Mucosa of stomach (tissue), 1 donor: ENCODE measurements at regions not wholly inside any gene's neighbourhood (a gene's known extent, or its start where the extent isn't known, plus 50 kb on each side); places are given as distances from the start of the nearest gene placed in this dataset.

ENCODE experiments used
- H3K27me3 ChIP-seq: one replicate; pipeline ENCODE4 v1.7.0; 2013; ENCODE audit warnings: mild to moderate bottlenecking, low read length; ENCODE audit not compliant: control insufficient read depth, insufficient read depth
- H3K36me3 ChIP-seq: one replicate; pipeline ENCODE4 v1.7.0; 2013; ENCODE audit warnings: low read length; ENCODE audit not compliant: control insufficient read depth, insufficient read depth
- H3K4me1 ChIP-seq: one replicate; pipeline ENCODE4 v1.7.0; 2013; ENCODE audit warnings: mild to moderate bottlenecking, low read length; ENCODE audit not compliant: control insufficient read depth, insufficient read depth
- H3K4me3 ChIP-seq: one replicate; pipeline ENCODE4 v1.7.0; 2013; ENCODE audit warnings: low read length
- H3K9ac ChIP-seq: one replicate; pipeline ENCODE4 v1.7.0; 2013; ENCODE audit warnings: mild to moderate bottlenecking, low read length, moderate library complexity
- H3K9me3 ChIP-seq: one replicate; pipeline ENCODE4 v1.7.0; 2013; ENCODE audit warnings: mild to moderate bottlenecking, low read length, moderate library complexity; ENCODE audit not compliant: control insufficient read depth
- donor health status: Pancreatic carcinoma.

GRCh38 chr20:2203436-2203835 is 92.4 kb upstream of the TGM3 start:
- Histone ChIP-seq H3K27me3 (peaks cover 12% of the 10 kb centered on the region), H3K4me1 (peaks cover 3% of the 10 kb centered on the region), H3K4me3 (no peak overlapping the region), H3K9ac (no peak overlapping the region), H3K9me3 (no peaks in the 10 kb centered on the region), H3K36me3 (no peaks in the 10 kb centered on the region)

DNA sequence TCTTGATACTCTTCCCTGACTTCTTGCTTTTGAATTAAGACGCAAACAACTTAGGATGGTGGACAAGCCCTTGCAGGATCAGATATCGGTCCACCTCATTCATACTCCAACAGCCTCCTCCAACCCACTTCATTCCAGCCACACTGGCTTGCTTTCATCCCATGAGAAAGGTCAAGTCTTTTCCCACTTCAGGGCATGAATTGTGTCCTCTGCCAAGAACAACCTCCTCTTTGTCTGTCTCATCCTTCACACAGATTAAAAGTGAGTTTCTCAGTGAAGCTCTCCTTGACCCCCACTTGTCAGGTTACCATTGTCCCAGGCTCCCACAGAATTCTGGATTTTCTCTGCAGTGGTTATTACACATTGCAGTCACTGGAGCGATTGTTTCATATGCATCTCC is 91.8 kb upstream of the TGM3 start:
- Histone ChIP-seq H3K9ac (no peak overlapping the region), H3K4me1 (peaks cover 3% of the 10 kb centered on the region), H3K4me3 (no peak overlapping the region), H3K9me3 (no peaks in the 10 kb centered on the region), H3K36me3 (no peaks in the 10 kb centered on the region), H3K27me3 (peaks cover 13% of the 10 kb centered on the region)

DNA sequence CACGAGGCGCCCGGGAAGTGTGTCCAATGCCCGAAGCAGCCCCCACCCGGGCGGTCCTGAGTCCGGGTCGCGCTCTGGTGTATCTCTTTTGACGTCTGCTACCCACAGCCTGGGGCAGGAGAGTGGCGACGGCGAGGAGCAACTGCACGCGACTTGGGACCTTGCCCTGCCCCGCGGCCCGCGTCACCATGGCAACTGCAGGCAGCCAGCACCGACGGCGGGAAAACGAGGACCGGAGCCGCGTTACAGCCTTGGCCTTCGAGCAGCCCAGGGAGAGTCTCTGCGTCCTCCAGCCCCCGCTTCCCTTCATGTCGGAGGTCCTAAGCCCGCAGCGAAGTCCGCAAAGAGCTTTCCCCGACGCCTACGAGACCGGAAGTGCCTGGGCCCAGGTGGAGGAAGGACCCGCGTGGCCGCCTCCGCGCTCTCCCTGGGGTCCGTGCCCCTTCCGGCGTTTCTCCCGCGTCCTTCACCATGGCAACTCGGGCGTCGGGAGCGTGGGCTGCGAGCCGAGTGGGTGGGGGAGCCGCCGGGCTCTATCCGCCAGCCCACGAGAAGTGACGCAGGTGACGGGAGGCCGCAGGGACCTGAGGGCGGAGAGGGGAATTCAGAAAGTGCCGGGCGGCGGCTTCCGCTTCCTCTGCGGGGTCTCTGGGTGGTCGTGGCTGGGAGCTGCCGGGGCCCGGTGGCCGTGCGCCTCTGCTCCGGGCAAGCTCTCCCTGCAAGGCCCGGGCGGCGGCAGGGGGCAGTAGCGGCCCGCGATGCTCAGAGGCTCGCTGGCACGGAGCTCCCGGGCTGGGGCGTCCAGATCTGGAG is 88.6 kb upstream of the TGM3 start:
- Histone ChIP-seq H3K4me3 (peak overlapping the region; percentile 25), H3K9ac (peak overlapping the region; percentile 66), H3K4me1 (peaks cover 3% of the 10 kb centered on the region), H3K9me3 (no peaks in the 10 kb centered on the region), H3K36me3 (no peaks in the 10 kb centered on the region), H3K27me3 (peaks cover 13% of the 10 kb centered on the region)

- H3K9ac ChIP-seq, result no peak overlapping the region
Observed at GRCh38 chr20:2207770-2208097, 88.1 kb upstream of the TGM3 start.

DNA sequence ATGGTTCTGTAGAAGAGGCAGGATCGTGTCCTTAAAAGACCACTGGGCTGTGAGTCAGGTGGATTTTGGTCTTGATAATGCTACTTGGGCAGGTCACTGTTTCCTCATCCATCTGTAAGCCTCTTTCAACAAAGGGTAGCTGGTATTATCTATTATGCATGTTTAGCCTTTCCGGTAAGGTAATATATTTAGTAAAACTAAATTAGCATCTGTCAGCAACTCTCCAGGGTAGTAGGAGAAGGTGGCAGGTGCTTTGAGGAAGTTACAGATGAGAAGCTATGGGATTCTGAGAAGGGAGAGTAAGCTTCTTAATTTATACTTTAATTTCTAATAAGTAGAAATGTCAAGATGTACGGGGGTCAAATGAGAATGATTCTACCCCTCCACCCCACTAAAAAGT is 86.9 kb upstream of the TGM3 start:
- H3K36me3 ChIP-seq, result no peaks in the 10 kb centered on the region
- H3K4me1 ChIP-seq, result peaks cover 3% of the 10 kb centered on the region
- no peaks in the 10 kb centered on the region for H3K9me3 ChIP-seq
- H3K27me3 ChIP-seq, result peaks cover 13% of the 10 kb centered on the region
- H3K9ac ChIP-seq, result no peak overlapping the region
- H3K4me3 ChIP-seq, result no peak overlapping the region

More at GRCh38 chr20:2207770-2208097, 88.1 kb upstream of the TGM3 start:
- H3K4me3 ChIP-seq, result no peak overlapping the region
- peaks cover 13% of the 10 kb centered on the region for H3K27me3 ChIP-seq
- H3K9me3 ChIP-seq, result no peaks in the 10 kb centered on the region
- no peaks in the 10 kb centered on the region for H3K36me3 ChIP-seq
- H3K4me1 ChIP-seq, result peaks cover 3% of the 10 kb centered on the region

DNA sequence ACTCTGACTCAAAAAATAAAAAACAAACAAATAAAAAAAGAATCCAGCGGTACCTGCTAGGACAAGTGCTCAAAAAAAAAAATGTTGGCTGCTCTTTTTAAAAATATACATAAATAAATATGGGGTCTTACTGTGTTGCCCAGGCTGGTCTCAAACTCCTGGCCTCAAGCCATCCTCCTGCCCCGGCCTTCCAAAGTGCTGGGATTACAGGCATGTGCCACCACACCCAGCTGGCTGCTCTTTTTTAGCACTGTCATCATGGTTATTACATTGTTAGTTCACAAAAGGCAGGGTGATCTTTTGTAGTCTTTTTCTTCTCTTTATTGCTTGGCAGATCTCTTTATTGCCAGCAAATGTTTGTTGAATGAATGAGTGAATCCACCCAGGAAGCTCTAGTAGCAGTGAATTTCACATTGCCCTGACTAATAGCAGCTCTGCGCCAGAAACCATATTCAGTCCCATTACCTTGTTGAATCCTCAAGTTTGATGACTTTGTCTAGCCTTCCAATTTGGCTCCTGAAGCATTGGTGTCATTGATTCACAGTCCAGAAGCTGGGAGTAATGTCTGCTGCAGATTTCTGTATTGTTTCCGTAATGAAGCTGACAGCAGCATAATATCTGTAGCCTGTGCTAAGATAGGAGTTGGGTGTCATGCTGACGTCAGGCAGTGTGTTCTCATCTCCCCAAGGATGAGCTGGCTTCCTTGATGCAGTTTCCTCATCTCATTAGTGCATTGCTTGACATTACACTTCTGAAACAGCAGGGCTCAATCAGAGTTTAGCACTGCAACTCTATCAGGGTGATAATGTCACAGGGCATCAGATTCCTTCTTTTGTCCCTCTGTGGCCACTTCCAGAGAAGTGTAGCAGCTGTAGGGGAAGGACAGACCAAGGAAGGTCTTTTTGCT is 84.9 kb upstream of the TGM3 start:
- H3K4me3 ChIP-seq, result no peak overlapping the region
- H3K27me3 ChIP-seq, result peaks cover 13% of the 10 kb centered on the region
- H3K4me1 ChIP-seq, result peaks cover 3% of the 10 kb centered on the region
- no peak overlapping the region for H3K9ac ChIP-seq
- H3K9me3 ChIP-seq, result no peaks in the 10 kb centered on the region
- no peaks in the 10 kb centered on the region for H3K36me3 ChIP-seq

DNA sequence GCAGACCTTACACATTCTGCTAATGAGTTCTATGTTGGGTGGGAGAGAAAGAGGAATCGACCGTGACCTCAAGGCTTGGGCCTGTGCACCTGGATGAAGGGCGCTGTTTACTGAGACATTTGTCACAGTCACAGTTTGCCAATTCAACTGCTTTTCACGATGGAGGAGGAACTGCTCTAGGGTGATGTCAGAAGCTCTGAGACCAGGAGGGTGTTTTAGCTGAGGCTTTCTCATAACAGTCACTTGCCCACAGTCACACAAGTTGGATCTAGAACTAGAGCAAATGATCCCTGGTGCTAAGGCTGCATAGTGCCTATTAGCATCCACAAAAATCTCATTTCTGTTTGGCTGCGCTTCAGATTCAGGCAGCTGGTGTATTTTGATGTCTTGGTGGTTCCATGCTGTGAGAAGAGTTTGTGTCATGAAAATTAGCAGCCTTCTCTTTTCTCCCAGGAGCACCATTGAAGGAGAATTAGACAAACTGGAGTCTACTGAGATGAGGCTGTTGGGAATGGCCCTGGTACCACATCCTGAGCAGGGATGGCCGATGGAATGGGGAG is 83.3 kb upstream of the TGM3 start:
- no peaks in the 10 kb centered on the region for H3K36me3 ChIP-seq
- H3K4me3 ChIP-seq, result no peak overlapping the region
- peaks cover 5% of the 10 kb centered on the region for H3K27me3 ChIP-seq
- no peak overlapping the region for H3K9ac ChIP-seq
- H3K9me3 ChIP-seq, result no peaks in the 10 kb centered on the region
- peaks cover 3% of the 10 kb centered on the region for H3K4me1 ChIP-seq

- no peaks in the 10 kb centered on the region for H3K9me3 ChIP-seq
- no peak overlapping the region for H3K9ac ChIP-seq
- H3K36me3 ChIP-seq, result no peaks in the 10 kb centered on the region
- H3K27me3 ChIP-seq, result peaks cover 1% of the 10 kb centered on the region
- no peak overlapping the region for H3K4me3 ChIP-seq
- no peaks in the 10 kb centered on the region for H3K4me1 ChIP-seq
Observed at GRCh38 chr20:2213401-2213800, 82.4 kb upstream of the TGM3 start.

DNA sequence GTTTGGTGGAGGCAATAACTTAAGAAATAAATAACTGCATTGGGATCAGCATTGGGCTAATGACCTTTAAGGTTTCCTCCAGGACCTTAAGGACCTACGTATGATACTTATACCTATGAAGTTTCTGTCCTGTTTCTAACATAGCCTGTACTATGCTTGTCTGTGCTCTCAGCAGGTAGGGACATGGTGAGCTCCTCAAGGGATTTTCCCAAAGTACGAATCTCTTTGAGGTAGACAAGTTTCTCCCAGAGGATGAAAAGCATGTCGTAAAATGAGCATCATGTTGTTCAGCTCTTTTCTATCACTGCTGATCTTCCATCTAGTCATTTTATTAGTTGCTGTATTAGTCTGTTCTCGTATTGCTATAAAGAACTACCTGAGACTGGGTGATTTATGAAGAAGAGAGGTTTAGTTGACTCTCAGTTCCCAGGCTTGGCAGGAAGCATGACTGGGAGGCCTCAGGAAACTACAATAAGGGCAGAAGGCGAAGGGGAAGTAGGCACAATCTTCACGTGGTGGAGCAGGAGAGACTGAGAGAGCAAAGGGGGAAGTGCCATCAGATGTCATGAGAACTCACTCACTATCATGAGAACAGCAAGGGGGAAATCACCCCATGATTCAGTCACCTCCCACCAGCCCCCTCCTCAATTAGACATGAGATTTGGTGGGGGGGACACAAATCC is 77.8 kb upstream of the TGM3 start:
- no peaks in the 10 kb centered on the region for H3K36me3 ChIP-seq
- H3K4me3 ChIP-seq, result no peak overlapping the region
- H3K9me3 ChIP-seq, result no peaks in the 10 kb centered on the region
- H3K9ac ChIP-seq, result no peak overlapping the region
- H3K27me3 ChIP-seq, result no peaks in the 10 kb centered on the region
- no peaks in the 10 kb centered on the region for H3K4me1 ChIP-seq

- no peaks in the 10 kb centered on the region for H3K4me1 ChIP-seq
- no peak overlapping the region for H3K9ac ChIP-seq
- H3K4me3 ChIP-seq, result no peak overlapping the region
- no peaks in the 10 kb centered on the region for H3K9me3 ChIP-seq
- H3K27me3 ChIP-seq, result no peaks in the 10 kb centered on the region
- H3K36me3 ChIP-seq, result no peaks in the 10 kb centered on the region
Observed at GRCh38 chr20:2219481-2220006, 76.3 kb upstream of the TGM3 start.

- Histone ChIP-seq H3K9me3 (no peaks in the 10 kb centered on the region), H3K4me1 (no peaks in the 10 kb centered on the region), H3K9ac (no peak overlapping the region), H3K27me3 (no peaks in the 10 kb centered on the region), H3K36me3 (no peaks in the 10 kb centered on the region), H3K4me3 (no peak overlapping the region)
Observed at GRCh38 chr20:2220298-2220697, 75.5 kb upstream of the TGM3 start.
